Neural progenitor cell (in vitro differentiated cells): ENCODE measurements at regions not wholly inside any gene's neighbourhood (a gene's known extent, or its start where the extent isn't known, plus 50 kb on each side); places are given as distances from the start of the nearest gene placed in this dataset.

Source experiments
- CTCF ChIP-seq: fragments of 200-600 bp; sonication (generic); IDR thresholded peaks from 2 replicates; pipeline ENCODE4 v1.5.1; 2017; ENCODE audit warnings: antibody characterized with exemption, mild to moderate bottlenecking
- EZH2 ChIP-seq: fragments of 200-600 bp; sonication (generic); IDR thresholded peaks from 2 replicates; pipeline ENCODE4 v1.6.1; 2017; ENCODE audit warnings: antibody characterized with exemption, mild to moderate bottlenecking, moderate library complexity

- TF ChIP-seq CTCF (no peak), EZH2 (no peak)
Observed at GRCh38 chr3:34225821-34226366, 427.5 kb downstream of the PDCD6IP start.
